NCI-H1694 treated with DMSO at 0.1 percent for 48 hours (cell line): ENCODE measurements at regions not wholly inside any gene's neighbourhood (a gene's known extent, or its start where the extent isn't known, plus 50 kb on each side); places are given as distances from the start of the nearest gene placed in this dataset.

Source experiments
- DNase-seq: peaks from one replicate; lab custom pipeline; 2025; lab: John Stamatoyannopoulos, UW

GRCh38 chr13:70634893-70635292 is 526.6 kb upstream of the KLHL1 start:
- DNase-seq: no peak

- DNase-seq: no peak
Measured at GRCh38 chr13:70630247-70630646, 522.0 kb upstream of the KLHL1 start.

- DNase-seq: peak; percentile 12
Measured at GRCh38 chr13:70623239-70623638, 515.0 kb upstream of the KLHL1 start.

GRCh38 chr13:70622796-70623195 is 514.5 kb upstream of the KLHL1 start:
- DNase-seq: no peak

- no peak for DNase-seq
Measured at GRCh38 chr13:70619936-70620335, 511.7 kb upstream of the KLHL1 start.

DNA sequence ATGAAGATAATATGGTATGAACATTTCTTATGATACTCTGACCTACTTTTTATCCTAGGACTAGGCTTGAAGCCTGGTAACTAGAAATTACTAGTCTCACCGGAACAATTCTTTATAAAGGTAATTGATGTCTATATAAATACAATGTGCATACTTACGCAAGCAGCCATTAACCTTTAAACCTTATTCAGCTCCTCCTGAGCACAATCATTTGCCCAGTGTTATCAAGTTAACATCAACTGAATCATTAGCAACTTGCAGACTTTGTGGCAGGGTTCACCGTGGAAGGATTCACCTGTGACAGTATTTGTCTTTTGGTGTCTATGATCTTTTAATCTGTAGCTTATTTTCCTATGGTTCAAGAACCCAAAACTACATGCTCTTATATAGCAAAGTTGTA is 508.6 kb upstream of the KLHL1 start:
- DNase-seq: no peak

DNA sequence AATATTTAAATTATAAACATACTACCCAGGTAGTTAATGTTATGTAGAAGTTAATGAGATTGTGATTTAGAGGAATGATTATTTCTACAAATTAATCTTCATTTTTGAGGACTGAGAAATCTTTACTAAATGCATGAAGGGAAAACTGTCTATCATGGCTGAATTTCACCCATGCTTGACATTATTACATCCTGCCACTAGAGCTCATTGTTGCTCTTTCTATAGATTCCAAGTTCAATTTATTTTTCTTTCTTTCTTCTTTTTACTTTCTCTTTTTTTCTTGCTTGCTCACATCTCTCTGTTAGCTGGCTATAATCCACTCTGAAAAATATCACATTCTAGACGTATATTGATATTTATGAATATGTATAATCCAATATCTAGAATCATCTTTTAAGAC is 505.0 kb upstream of the KLHL1 start:
- DNase-seq: peak; percentile 8

DNA sequence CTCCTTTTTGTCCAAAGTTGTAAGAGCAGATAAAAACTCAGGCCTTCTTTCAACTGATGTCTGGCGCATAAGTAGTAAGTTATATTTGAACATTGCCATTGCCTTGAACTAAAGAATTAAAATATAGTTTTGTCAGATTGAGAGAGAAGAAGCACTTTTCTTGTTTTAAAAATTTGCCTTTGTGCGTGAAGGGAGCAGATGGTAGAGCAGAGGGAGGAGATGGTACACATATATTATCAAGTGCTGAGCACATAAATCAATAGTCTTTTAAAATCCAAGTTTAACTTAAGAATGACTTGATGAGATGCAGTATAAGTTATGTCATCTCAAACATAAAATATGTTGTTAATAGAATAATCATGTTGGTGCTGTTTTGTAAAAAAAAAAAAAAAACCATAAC is 504.6 kb upstream of the KLHL1 start:
- DNase-seq: no peak

- no peak for DNase-seq
Measured at GRCh38 chr13:70604448-70604847, 496.2 kb upstream of the KLHL1 start.

- no peak for DNase-seq
Measured at GRCh38 chr13:70593716-70594115, 485.5 kb upstream of the KLHL1 start.

DNA sequence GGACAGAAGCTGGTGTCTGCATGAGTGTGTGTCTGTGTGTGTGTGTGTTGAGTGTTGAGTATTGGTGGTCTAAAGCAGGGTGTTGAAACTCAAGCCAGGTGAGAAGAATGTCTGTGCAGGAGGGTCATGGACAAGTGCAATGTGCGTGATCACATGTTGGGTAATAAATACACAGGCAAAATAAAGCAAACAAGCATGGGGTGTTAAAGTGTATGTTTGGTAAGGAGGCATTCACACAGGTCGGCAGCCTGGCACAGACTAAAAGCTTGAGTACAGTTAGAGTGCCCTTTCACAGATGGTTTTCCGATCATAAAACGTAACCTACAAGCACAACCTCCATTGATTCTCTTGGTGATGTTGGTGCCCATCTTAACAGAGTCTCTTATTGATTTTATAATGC is 476.9 kb upstream of the KLHL1 start:
- DNase-seq: no peak

- no peak for DNase-seq
Measured at GRCh38 chr13:70580825-70581224, 472.6 kb upstream of the KLHL1 start.

GRCh38 chr13:70579941-70580340 is 471.7 kb upstream of the KLHL1 start:
- no peak for DNase-seq

DNA sequence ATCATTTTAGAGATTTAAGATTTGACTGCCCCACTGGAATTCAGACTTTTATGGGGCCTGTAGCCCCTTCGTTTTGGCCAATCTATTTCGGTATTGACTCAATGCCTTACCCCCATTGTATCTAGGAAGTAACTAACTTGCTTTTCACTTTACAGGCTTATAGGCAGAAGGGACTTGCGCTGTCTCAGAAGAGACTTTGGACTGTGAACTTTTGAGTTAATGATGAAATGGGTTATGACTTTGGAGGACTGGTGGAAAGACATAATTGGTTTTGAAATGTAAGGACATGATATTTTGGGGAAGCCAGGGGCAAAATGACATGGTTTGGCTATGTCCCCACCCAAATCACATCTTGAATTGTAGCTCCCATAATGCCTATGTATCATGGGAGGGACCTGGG is 463.0 kb upstream of the KLHL1 start:
- no peak for DNase-seq

- DNase-seq: peak; percentile 37
Measured at GRCh38 chr13:70568571-70568970, 460.3 kb upstream of the KLHL1 start.

- no peak for DNase-seq
Measured at GRCh38 chr13:70544706-70545105, 436.5 kb upstream of the KLHL1 start.

- no peak for DNase-seq
Measured at GRCh38 chr13:70541451-70541850, 433.2 kb upstream of the KLHL1 start.

DNA sequence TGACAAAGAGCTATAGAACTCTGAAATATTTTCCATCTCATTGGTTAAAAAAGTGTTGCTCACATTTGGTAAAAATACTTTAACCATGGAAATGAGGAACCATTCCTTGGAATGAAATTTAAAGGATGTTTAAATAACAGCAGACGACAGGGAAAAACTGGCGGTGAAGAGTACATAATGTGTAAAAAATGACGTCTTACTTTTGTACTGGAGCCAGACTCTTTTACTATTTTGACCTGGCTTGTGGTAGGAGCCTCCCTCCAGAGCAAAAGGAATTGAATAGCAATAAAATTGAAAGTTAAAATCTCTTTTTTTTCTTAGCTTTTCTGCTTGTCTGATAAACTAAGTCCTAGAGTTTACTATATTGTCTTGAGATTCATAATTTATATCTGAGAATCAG is 426.2 kb upstream of the KLHL1 start:
- DNase-seq: no peak

DNA sequence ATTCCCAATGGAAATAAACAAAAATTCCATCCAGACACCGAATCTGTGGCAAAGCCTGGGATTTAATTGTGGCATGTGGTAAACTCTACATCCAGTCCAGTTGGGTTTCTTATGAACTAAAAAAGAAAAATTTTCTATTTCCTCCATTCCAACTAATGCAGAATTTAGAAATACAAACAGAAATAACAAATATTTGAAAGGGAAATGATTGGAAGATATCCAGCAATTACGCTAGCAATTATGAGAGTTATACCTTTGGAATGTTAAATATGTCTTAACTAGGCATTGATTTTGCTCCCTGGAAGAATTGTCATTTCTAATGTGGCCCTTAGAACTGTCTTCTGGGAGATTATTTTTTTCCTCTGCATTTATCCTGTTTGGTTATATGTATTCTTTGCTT is 421.4 kb upstream of the KLHL1 start:
- no peak for DNase-seq

DNA sequence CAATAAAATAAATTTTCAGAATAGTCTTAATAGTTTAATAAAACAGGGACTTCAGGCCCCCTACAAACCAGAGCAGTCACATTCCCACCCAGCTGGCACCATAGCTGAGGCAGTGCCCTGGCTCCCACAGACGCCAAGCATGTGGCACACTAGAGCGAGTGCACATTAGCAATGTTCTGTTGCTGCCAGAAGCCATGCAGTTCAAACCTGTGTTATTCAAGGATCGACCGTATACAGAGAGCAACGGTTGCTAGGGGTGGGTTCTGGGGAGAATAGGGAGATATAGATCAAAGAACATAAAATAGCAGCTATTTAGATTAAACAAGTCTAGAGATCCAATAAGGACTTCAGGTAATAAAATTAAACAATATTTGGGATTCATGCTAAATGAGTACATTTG is 419.3 kb upstream of the KLHL1 start:
- no peak for DNase-seq

- DNase-seq: no peak
Measured at GRCh38 chr13:70523622-70524021, 415.4 kb upstream of the KLHL1 start.

- DNase-seq: no peak
Measured at GRCh38 chr13:70520275-70521036, 412.2 kb upstream of the KLHL1 start.

- DNase-seq: no peak
Measured at GRCh38 chr13:70518081-70518480, 409.8 kb upstream of the KLHL1 start.

GRCh38 chr13:70516226-70516625 is 408.0 kb upstream of the KLHL1 start:
- DNase-seq: no peak
